Left lung (tissue), 4 donors: ENCODE measurements at regions not wholly inside any gene's neighbourhood (a gene's known extent, or its start where the extent isn't known, plus 50 kb on each side); places are given as distances from the start of the nearest gene placed in this dataset.

Experiments
- ATAC-seq: fragments of 200-7000 bp; cut with Tn5 transposase; one replicate; pipeline ENCODE4 v1.9.1; 2020; ENCODE audit warnings: moderate library complexity
- DNase-seq, 4 donors: peaks; one replicate each; pipeline ENCODE4 v3.0.0-alpha.2; 2013 to 2020
- H3K27ac ChIP-seq, 2 donors: fragments of 200-600 bp; sonication (generic) in 1 of 2; one replicate each; pipeline versions ENCODE4 v1.5.0 to v1.8.0; 2020 to 2021
- H3K27me3 ChIP-seq, 2 donors: fragments of 200-600 bp; sonication (generic) in 1 of 2; one replicate each; pipeline versions ENCODE4 v1.5.0 to v1.8.0; 2020 to 2021
- H3K36me3 ChIP-seq, 2 donors: fragments of 200-600 bp; sonication (generic) in 1 of 2; one replicate each; pipeline versions ENCODE4 v1.5.0 to v1.8.0; 2020 to 2021
- H3K4me1 ChIP-seq, 2 donors: fragments of 200-600 bp; one replicate each; pipeline ENCODE4 v1.8.0; 2021
- H3K4me3 ChIP-seq, 2 donors: fragments of 200-600 bp; sonication (generic) in 1 of 2; one replicate each; pipeline versions ENCODE4 v1.5.0 to v1.8.0; 2020 to 2021; ENCODE audit warnings: mild to moderate bottlenecking in 1 of 2
- H3K9me3 ChIP-seq, 2 donors: fragments of 200-600 bp; sonication (generic) in 1 of 2; one replicate each; pipeline versions ENCODE4 v1.5.0 to v1.8.0; 2020 to 2021
- CTCF ChIP-seq, 2 donors: fragments of 200-600 bp; sonication (generic) in 1 of 2; IDR thresholded peaks; one replicate each; pipeline versions ENCODE4 v1.5.0 to v1.8.0; 2021; ENCODE audit warnings: antibody characterized with exemption in 2 of 2
- intact Hi-C, 2 donors: fragments of 100-400 bp; cut with DNase I; formaldehyde crosslinking; loops; one replicate each; pipeline versions ENCODE4 v1.11.2 to v1.14.2; 2022
- donor health status: DM: no; HTN: yes; CAD: no.
- donor health status: DM: no; HTN: no; CAD: no.

GRCh38 chrY:16602146-16602545 lies 1277.9 kb downstream of the CDY2B start:
- no peak overlapping the region for H3K27ac ChIP-seq
- H3K4me1 ChIP-seq = no peaks in the 10 kb centered on the region
- no peak for TF ChIP-seq CTCF (IDR thresholded peaks at IDR 0.05)
- intact Hi-C loops = no loop called here
- no peaks in the 10 kb centered on the region for H3K9me3 ChIP-seq
- ATAC-seq (no peak), DNase-seq (no peak)
- no peaks in the 10 kb centered on the region for H3K36me3 ChIP-seq
- no peak overlapping the region for H3K4me3 ChIP-seq
- no peaks in the 10 kb centered on the region for H3K27me3 ChIP-seq

GRCh38 chrY:16601626-16602025 lies 1278.4 kb downstream of the CDY2B start:
- intact Hi-C loops = no loop called here
- ATAC-seq (no peak), DNase-seq (no peak)
- H3K36me3 ChIP-seq = no peaks in the 10 kb centered on the region
- no peak for TF ChIP-seq CTCF (IDR thresholded peaks at IDR 0.05)
- H3K9me3 ChIP-seq = no peaks in the 10 kb centered on the region
- H3K27me3 ChIP-seq = no peaks in the 10 kb centered on the region
- H3K4me1 ChIP-seq = no peaks in the 10 kb centered on the region
- H3K4me3 ChIP-seq = no peak overlapping the region
- H3K27ac ChIP-seq = no peak overlapping the region

GRCh38 chrY:16572061-16572460 lies 1308.0 kb downstream of the CDY2B start:
- H3K4me1 ChIP-seq = no peaks in the 10 kb centered on the region
- H3K36me3 ChIP-seq = no peaks in the 10 kb centered on the region
- no peak overlapping the region for H3K4me3 ChIP-seq
- no peak overlapping the region for H3K27ac ChIP-seq
- intact Hi-C loops = no loop called here
- ATAC-seq = no peak
- DNase-seq = no peak
- no peaks in the 10 kb centered on the region for H3K9me3 ChIP-seq
- no peak for TF ChIP-seq CTCF (IDR thresholded peaks at IDR 0.05)
- no peaks in the 10 kb centered on the region for H3K27me3 ChIP-seq

GRCh38 chrY:16562491-16562890 lies 1317.5 kb downstream of the CDY2B start:
- no peak overlapping the region for H3K27ac ChIP-seq
- no peaks in the 10 kb centered on the region for H3K4me1 ChIP-seq
- no peaks in the 10 kb centered on the region for H3K36me3 ChIP-seq
- intact Hi-C loops = no loop called here
- H3K9me3 ChIP-seq = peaks cover 0 to 3% of the 10 kb centered on the region in 2 donors
- no peak for ATAC-seq
- no peak for TF ChIP-seq CTCF (IDR thresholded peaks at IDR 0.05)
- no peak overlapping the region for H3K4me3 ChIP-seq
- no peak for DNase-seq
- H3K27me3 ChIP-seq = no peaks in the 10 kb centered on the region

- H3K4me3 ChIP-seq = no peak overlapping the region
Observed at GRCh38 chrY:16522021-16522420, 1358.0 kb downstream of the CDY2B start.

More at GRCh38 chrY:16522021-16522420, 1358.0 kb downstream of the CDY2B start:
- TF ChIP-seq CTCF (IDR thresholded peaks at IDR 0.05) = no peak
- Histone ChIP-seq H3K9me3 (no peaks in the 10 kb centered on the region), H3K36me3 (no peaks in the 10 kb centered on the region), H3K4me1 (no peaks in the 10 kb centered on the region), H3K27me3 (no peaks in the 10 kb centered on the region), H3K27ac (no peak overlapping the region)
- no peak for DNase-seq
- no peak for ATAC-seq
- intact Hi-C loops = no loop called here
